ENCODE measurements at regions not wholly inside any gene's neighbourhood (a gene's known extent, or its start where the extent isn't known, plus 50 kb on each side); places are given as distances from the start of the nearest gene placed in this dataset.
"Not testable (repeated sequence)": the region's sequence is repeated elsewhere in the genome, so short reads cannot be mapped to it uniquely, and the experiment has no call there.

DNA sequence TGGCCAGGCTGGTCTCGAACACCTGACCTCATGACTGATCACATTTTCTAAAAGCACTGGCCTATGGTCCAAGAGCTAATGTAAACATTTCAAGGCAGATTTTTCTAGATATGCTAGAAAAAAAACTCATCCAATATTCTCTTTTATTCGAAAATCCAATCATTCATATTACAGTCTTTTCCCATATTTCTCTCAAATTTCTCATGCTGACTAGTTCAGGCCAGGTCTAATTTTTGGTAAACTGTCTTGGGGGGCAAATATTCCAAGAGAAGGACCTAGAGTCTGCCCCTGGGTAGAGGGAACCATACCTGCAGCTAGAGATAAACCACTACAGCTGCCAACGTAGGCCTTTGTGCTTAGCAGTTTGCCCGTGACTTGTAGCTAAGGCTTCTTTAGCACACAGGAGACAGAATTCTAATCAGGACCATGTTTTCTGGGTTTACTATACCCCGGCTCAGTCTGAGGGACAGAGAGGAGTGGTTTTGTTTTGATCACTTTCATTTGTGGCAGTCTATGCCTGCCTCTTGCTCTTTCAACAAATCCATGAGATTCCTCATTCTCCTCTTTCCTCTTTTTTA is 71.8 kb upstream of the CITED2 start:
- peaks cover 2% of the 10 kb centered on the region for H3K27me3 Mint-ChIP-seq
- no peaks in the 10 kb centered on the region for H3K9me3 Mint-ChIP-seq (ENCODE audit: low read depth)
- H3K4me1 Mint-ChIP-seq (ENCODE audit: low read depth) = no peaks in the 10 kb centered on the region
- H3K4me3 Mint-ChIP-seq = no peak overlapping the region
- no peaks in the 10 kb centered on the region for H3K36me3 Mint-ChIP-seq
- H3K27ac Mint-ChIP-seq = no peak overlapping the region

DNA sequence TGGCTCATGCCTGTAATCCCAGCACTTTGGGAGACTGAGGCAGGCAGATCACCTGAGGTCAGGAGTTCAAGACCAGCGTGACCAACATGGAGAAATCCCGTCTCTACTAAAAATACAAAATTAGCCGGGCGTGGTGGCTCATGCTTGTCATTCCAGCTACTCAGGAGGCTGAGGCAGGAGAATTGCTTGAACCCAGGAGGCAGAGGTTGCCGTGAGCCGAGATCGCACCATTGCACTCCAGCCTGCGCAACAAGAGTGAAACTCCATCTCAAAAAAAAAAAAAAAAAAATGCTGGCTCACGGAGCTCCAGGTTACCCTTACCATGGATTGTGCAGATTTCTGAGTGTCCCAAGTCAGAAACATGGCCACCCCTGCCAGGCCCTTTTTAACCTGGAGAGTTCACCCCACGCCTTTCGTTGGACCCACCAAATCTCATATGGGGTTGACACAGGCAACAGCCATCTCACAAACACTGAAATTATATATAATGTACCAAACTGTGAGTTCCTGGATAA is 69.9 kb upstream of the CITED2 start:
- not testable (repeated sequence) for H3K36me3 Mint-ChIP-seq; H3K4me3 Mint-ChIP-seq; H3K9me3 Mint-ChIP-seq (ENCODE audit: low read depth); H3K27ac Mint-ChIP-seq; H3K4me1 Mint-ChIP-seq (ENCODE audit: low read depth); H3K27me3 Mint-ChIP-seq

GRCh38 chr6:139443231-139444112 is 69.0 kb upstream of the CITED2 start:
- H3K4me3 Mint-ChIP-seq = no peak overlapping the region
- H3K27me3 Mint-ChIP-seq = peaks cover 2% of the 10 kb centered on the region
- H3K36me3 Mint-ChIP-seq = no peaks in the 10 kb centered on the region
- no peaks in the 10 kb centered on the region for H3K9me3 Mint-ChIP-seq (ENCODE audit: low read depth)
- no peak overlapping the region for H3K27ac Mint-ChIP-seq
- H3K4me1 Mint-ChIP-seq (ENCODE audit: low read depth) = no peaks in the 10 kb centered on the region

- no peaks in the 10 kb centered on the region for H3K36me3 Mint-ChIP-seq
- peaks cover 2% of the 10 kb centered on the region for H3K27me3 Mint-ChIP-seq
- H3K9me3 Mint-ChIP-seq (ENCODE audit: low read depth) = no peaks in the 10 kb centered on the region
- H3K27ac Mint-ChIP-seq = no peak overlapping the region
- no peaks in the 10 kb centered on the region for H3K4me1 Mint-ChIP-seq (ENCODE audit: low read depth)
- H3K4me3 Mint-ChIP-seq = no peak overlapping the region
Observed at GRCh38 chr6:139442188-139442671, 67.8 kb upstream of the CITED2 start.

DNA sequence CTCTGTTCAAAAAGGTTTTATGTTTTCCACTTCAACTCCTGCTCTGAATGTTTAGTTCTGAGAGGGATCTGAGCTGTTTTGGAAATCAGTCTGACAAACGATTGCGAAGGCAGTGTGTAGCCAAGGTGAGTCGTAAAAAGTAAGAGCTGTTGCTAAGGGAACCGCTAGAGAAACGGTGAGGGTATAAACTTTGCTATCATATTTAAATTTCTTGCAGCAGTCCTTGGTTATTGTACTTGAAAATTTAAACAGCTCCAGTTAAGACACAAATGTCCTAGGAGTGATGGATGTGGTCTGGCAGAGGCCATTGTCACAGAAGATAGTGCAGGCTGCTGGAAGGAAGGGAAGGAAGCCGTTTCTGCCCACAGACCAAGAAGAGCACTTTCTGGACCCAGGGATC is 64.9 kb upstream of the CITED2 start:
- no peak overlapping the region for H3K4me3 Mint-ChIP-seq
- no peaks in the 10 kb centered on the region for H3K9me3 Mint-ChIP-seq (ENCODE audit: low read depth)

DNA sequence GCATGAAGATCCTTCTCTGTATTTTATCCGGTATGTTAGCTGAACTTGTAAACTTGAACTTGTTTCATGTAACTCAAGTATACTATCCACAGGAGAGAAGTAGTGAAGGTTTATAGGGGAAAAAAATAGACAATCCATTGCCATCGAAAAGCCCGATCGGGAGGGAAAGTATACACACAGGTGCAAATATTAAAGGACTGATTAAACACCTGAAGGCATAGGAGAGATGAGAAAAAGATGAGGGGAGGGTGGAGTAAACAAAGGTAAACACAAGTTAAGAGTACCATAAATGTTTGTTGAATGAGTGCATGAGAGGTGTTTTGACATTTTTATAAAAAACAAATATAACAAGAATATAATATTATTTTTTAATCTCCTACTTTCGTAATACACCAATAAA is 64.3 kb upstream of the CITED2 start:
- Mint-ChIP-seq H3K36me3 (no peaks in the 10 kb centered on the region), H3K4me1 (ENCODE audit: low read depth) (no peaks in the 10 kb centered on the region), H3K27ac (no peak overlapping the region), H3K9me3 (ENCODE audit: low read depth) (no peaks in the 10 kb centered on the region), H3K4me3 (no peak overlapping the region), H3K27me3 (peaks cover 4% of the 10 kb centered on the region)

More for the DNA sequence above, 64.9 kb upstream of the CITED2 start:
- H3K27ac Mint-ChIP-seq = no peak overlapping the region
- H3K36me3 Mint-ChIP-seq = no peaks in the 10 kb centered on the region
- H3K4me1 Mint-ChIP-seq (ENCODE audit: low read depth) = no peaks in the 10 kb centered on the region
- H3K27me3 Mint-ChIP-seq = peaks cover 4% of the 10 kb centered on the region

GRCh38 chr6:139436957-139437348 is 62.5 kb upstream of the CITED2 start:
- peaks cover 5% of the 10 kb centered on the region for H3K9me3 Mint-ChIP-seq (ENCODE audit: low read depth)
- H3K4me3 Mint-ChIP-seq = no peak overlapping the region
- H3K27me3 Mint-ChIP-seq = peaks cover 2% of the 10 kb centered on the region
- no peaks in the 10 kb centered on the region for H3K4me1 Mint-ChIP-seq (ENCODE audit: low read depth)
- no peaks in the 10 kb centered on the region for H3K36me3 Mint-ChIP-seq
- H3K27ac Mint-ChIP-seq = no peak overlapping the region

GRCh38 chr6:139436200-139436956 is 61.9 kb upstream of the CITED2 start:
- Mint-ChIP-seq H3K27ac (no peak overlapping the region), H3K36me3 (no peaks in the 10 kb centered on the region)

GRCh38 chr6:139433631-139434419 is 59.4 kb upstream of the CITED2 start:
- H3K4me3 Mint-ChIP-seq = no peak overlapping the region
- H3K9me3 Mint-ChIP-seq (ENCODE audit: low read depth) = peaks cover 5% of the 10 kb centered on the region
- no peak overlapping the region for H3K27ac Mint-ChIP-seq
- peaks cover 2% of the 10 kb centered on the region for H3K27me3 Mint-ChIP-seq
- no peaks in the 10 kb centered on the region for H3K4me1 Mint-ChIP-seq (ENCODE audit: low read depth)
- no peaks in the 10 kb centered on the region for H3K36me3 Mint-ChIP-seq

More at GRCh38 chr6:139436200-139436956, 61.9 kb upstream of the CITED2 start:
- H3K27me3 Mint-ChIP-seq = peaks cover 2% of the 10 kb centered on the region
- no peak overlapping the region for H3K4me3 Mint-ChIP-seq
- peaks cover 5% of the 10 kb centered on the region for H3K9me3 Mint-ChIP-seq (ENCODE audit: low read depth)
- no peaks in the 10 kb centered on the region for H3K4me1 Mint-ChIP-seq (ENCODE audit: low read depth)

GRCh38 chr6:139431602-139431956 is 57.1 kb upstream of the CITED2 start:
- Mint-ChIP-seq H3K27ac (no peak overlapping the region), H3K9me3 (ENCODE audit: low read depth) (peaks cover 5% of the 10 kb centered on the region), H3K36me3 (no peaks in the 10 kb centered on the region), H3K4me3 (no peak overlapping the region), H3K4me1 (ENCODE audit: low read depth) (no peaks in the 10 kb centered on the region), H3K27me3 (peaks cover 2% of the 10 kb centered on the region)

DNA sequence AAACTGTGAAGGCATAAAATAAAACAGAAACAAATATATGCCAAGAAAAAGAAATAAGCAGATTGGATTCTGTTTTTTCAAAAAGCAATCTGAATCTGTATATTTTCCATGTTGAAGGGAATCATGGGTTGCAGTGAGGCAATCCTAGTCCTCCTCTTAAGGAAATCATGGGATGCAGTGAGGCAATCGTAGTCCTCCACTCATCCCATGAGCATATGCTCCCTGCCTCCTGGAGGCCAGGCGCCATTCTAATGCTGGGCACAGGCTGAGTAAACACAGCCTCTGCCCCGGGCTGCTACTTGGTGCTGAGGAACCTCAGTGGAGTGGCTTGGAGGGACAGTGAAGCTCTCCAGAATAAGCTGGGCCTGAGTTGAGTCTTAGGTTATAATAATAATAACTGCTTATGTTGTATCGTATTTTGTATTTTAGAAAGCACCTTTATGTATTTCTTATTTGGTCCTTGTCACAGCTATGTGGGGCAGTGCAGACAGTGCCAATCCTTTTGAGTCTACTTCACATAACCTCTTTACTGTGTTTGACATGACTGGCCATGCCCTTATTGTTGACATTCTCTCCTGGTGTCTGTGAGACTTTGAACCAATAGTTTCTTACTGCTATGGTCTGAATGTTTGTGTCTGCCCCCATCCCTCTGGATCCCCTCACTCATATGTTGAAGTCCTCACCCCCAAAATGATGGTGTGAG is 56.6 kb upstream of the CITED2 start:
- H3K4me3 Mint-ChIP-seq = no peak overlapping the region
- peaks cover 5% of the 10 kb centered on the region for H3K9me3 Mint-ChIP-seq (ENCODE audit: low read depth)
- peaks cover 2% of the 10 kb centered on the region for H3K27me3 Mint-ChIP-seq
- H3K4me1 Mint-ChIP-seq (ENCODE audit: low read depth) = no peaks in the 10 kb centered on the region
- no peak overlapping the region for H3K27ac Mint-ChIP-seq
- no peaks in the 10 kb centered on the region for H3K36me3 Mint-ChIP-seq

DNA sequence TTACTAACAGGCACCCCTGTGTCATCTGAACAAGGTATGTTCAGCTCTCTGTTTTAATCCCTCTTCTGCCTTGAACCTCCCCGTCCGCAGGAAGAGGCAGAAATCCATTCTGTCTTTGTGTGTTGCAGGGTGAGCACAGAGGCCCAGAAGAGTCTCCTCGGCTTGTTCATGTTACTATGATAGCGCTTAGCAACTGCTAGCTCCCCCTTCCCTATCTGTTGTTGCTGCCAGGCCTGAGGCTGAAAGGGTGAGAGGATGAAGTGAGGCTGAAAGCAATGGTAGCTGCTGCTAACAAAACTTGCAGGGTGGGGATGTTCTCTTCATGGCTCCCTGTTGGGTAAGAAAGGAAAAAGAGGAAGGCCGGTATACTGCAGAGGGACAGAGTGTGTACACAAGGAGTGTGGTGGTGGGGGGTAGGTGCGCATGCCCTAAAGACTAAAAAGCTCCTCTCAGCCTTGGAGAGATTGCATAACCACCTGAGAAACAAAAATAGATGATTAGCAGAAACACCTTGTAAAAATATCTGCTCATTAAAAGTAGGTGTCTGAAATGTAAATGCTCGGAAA is 55.2 kb upstream of the CITED2 start:
- H3K27ac Mint-ChIP-seq = no peak overlapping the region
- H3K36me3 Mint-ChIP-seq = no peaks in the 10 kb centered on the region
- peaks cover 1% of the 10 kb centered on the region for H3K27me3 Mint-ChIP-seq
- H3K9me3 Mint-ChIP-seq (ENCODE audit: low read depth) = peaks cover 5% of the 10 kb centered on the region
- no peak overlapping the region for H3K4me3 Mint-ChIP-seq
- H3K4me1 Mint-ChIP-seq (ENCODE audit: low read depth) = no peaks in the 10 kb centered on the region

DNA sequence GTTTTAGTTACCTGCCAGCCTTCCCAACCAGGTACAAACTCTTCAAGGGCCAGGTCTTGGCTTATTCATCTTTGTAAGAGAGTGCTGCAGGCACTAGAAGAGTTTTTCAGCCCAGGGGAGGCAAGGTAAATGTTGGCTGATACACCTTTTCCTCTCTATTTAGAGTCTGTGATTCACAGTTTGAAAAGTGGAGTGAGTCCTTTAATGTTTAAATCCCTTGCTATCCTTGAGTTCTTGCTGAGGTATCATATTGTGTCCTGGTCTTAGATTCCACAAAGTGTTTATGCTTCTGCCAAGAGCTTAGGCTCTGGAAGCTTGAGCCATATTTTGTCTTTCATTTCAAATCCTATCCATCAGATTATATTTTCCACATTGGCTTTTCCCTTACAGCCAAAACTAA is 52.8 kb upstream of the CITED2 start:
- no peak overlapping the region for H3K4me3 Mint-ChIP-seq

DNA sequence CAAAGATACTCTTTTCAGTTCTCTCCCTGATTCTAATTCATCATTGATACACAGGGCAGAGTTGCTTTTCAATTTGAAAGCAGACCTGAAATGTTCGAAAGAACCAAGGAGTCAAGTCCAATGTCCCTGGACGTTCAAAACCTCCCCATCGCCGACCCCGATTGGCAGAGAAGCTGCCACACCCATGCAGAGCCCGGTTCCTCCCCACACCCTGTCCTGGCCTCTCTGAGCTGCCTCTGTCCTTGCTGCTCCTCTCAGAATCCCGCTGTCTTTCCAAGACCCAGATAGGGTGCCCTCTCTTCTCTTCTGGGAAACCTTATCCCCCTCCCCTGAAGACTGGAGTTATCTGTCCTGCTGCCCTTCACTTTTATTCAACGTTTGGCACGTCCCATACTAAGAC is 52.3 kb upstream of the CITED2 start:
- Mint-ChIP-seq H3K4me1 (ENCODE audit: low read depth) (no peaks in the 10 kb centered on the region), H3K4me3 (no peak overlapping the region), H3K27ac (no peak overlapping the region)

More for the DNA sequence above, 52.8 kb upstream of the CITED2 start:
- H3K4me1 Mint-ChIP-seq (ENCODE audit: low read depth) = no peaks in the 10 kb centered on the region
- no peak overlapping the region for H3K27ac Mint-ChIP-seq
- peaks cover 4% of the 10 kb centered on the region for H3K27me3 Mint-ChIP-seq
- H3K36me3 Mint-ChIP-seq = no peaks in the 10 kb centered on the region
- H3K9me3 Mint-ChIP-seq (ENCODE audit: low read depth) = peaks cover 2% of the 10 kb centered on the region

More for the DNA sequence above, 52.3 kb upstream of the CITED2 start:
- H3K27me3 Mint-ChIP-seq = peaks cover 4% of the 10 kb centered on the region
- H3K9me3 Mint-ChIP-seq (ENCODE audit: low read depth) = no peaks in the 10 kb centered on the region
- H3K36me3 Mint-ChIP-seq = no peaks in the 10 kb centered on the region
